HepG2 (cell line): ENCODE measurements at regions not wholly inside any gene's neighbourhood (a gene's known extent, or its start where the extent isn't known, plus 50 kb on each side); places are given as distances from the start of the nearest gene placed in this dataset.

Source experiments
- ATAC-seq: fragments of 200-7000 bp; cut with Tn5 transposase; 3 replicates; pipeline ENCODE4 v1.9.1; 2020; ENCODE audit warnings: mild to moderate bottlenecking, moderate library complexity
- BruUV-seq: library from RNA; stranded (reverse); fragments of 400-500 nt; replicated peaks from 2 replicates; lab custom pipeline; 2021; lab: Mats Ljungman, UMichigan
- CTCF ChIA-PET: fragments of 300-600 bp; formaldehyde crosslinking; extraction: SDS; loops from one replicate; lab custom pipeline; 2021; ENCODE audit warnings: low total read pairs, inconsistent platforms, low intra/inter-chr PET ratio; lab: Yijun Ruan, JAX
- POLR2A ChIA-PET: fragments of 350-600 bp; sonication (Branson Sonifier 250); formaldehyde crosslinking; loops from one replicate; lab custom pipeline; 2020; ENCODE audit warnings: antibody characterized with exemption, inconsistent platforms; lab: Yijun Ruan, JAX
- DNase-seq: peaks from one replicate; pipeline ENCODE4 v3.0.0-alpha.2; 2015; ENCODE audit warnings: low spot score
- FAIRE-seq: peaks from 3 replicates; lab custom pipeline; 2011; peaks lifted over from hg19 to GRCh38; lab: Jason Lieb, UNC
- H2AFZ ChIP-seq: one replicate; pipeline ENCODE4 v1.6.1; 2011; ENCODE audit warnings: low read length, inconsistent platforms
- H3K27ac ChIP-seq: fragments of 300-600 bp; 3 replicates; pipeline ENCODE4 v1.8.0; 2011; ENCODE audit warnings: mixed run types, mild to moderate bottlenecking, mixed read lengths, low read length, inconsistent platforms; ENCODE audit not compliant: insufficient read depth; ENCODE audit errors: extremely low read length
- H3K27me3 ChIP-seq, 2 experiments: fragments of 200-600 bp in 1 of 2; 2 replicates in 1 of 2; 3 replicates in 1 of 2; pipeline versions ENCODE4 v1.6.0 to v1.8.0; 2011; ENCODE audit warnings: low read length in 2 of 2, mild to moderate bottlenecking in 2 of 2, moderate library complexity in 2 of 2, inconsistent platforms in 1 of 2; ENCODE audit not compliant: insufficient read depth in 2 of 2, control insufficient read depth in 1 of 2
- H3K36me3 ChIP-seq, 2 experiments: fragments of 200-600 bp in 1 of 2; replicated peaks in 1 of 2; 2 replicates in 1 of 2; 3 replicates in 1 of 2; pipeline versions ENCODE4 v1.5.1 to v1.8.0; 2011; ENCODE audit warnings: low read length in 2 of 2, inconsistent platforms in 1 of 2; ENCODE audit not compliant: insufficient read depth in 2 of 2, control insufficient read depth in 1 of 2
- H3K4me1 ChIP-seq: 2 replicates; pipeline ENCODE4 v1.5.1; 2012; ENCODE audit warnings: low read length, inconsistent platforms; ENCODE audit not compliant: insufficient read depth
- H3K4me2 ChIP-seq: 2 replicates; pipeline ENCODE4 v1.6.0; 2011; ENCODE audit warnings: low read depth, low read length, inconsistent platforms
- H3K4me3 ChIP-seq, 3 experiments: fragments of 200-600 bp in 1 of 3; sonication (generic), shearing (Covaris generic) in 1 of 3; replicated peaks in 1 of 3; 2 replicates each; pipeline ENCODE4 v1.5.1; 2011 to 2016; ENCODE audit warnings: low read length in 3 of 3, inconsistent platforms in 2 of 3, low read depth in 2 of 3, mild to moderate bottlenecking in 2 of 3, control low read depth in 1 of 3, mixed read lengths in 1 of 3; ENCODE audit not compliant: insufficient read depth in 1 of 3
- H3K79me2 ChIP-seq: one replicate; pipeline ENCODE4 v1.6.1; 2011; ENCODE audit warnings: low read length, inconsistent platforms; ENCODE audit not compliant: insufficient read depth
- H3K9ac ChIP-seq: 2 replicates; pipeline ENCODE4 v1.6.0; 2011; ENCODE audit warnings: mild to moderate bottlenecking, low read depth, low read length, inconsistent platforms; ENCODE audit not compliant: insufficient read depth
- H3K9me3 ChIP-seq: 2 replicates; pipeline ENCODE4 v1.5.1; 2012; ENCODE audit warnings: mild to moderate bottlenecking, low read length
- H4K20me1 ChIP-seq: 2 replicates; pipeline ENCODE4 v1.6.0; 2011; ENCODE audit warnings: inconsistent platforms, mild to moderate bottlenecking, low read length, moderate library complexity; ENCODE audit not compliant: insufficient read depth
- ARID4A ChIP-seq: sonication (generic); formaldehyde crosslinking; IDR thresholded peaks from 2 replicates; pipeline ENCODE4 v1.5.0; 2020; ENCODE audit warnings: mild to moderate bottlenecking, missing genetic modification reagents, borderline replicate concordance
- CENPX ChIP-seq: sonication (generic); formaldehyde crosslinking; IDR thresholded peaks from 2 replicates; pipeline ENCODE4 v1.9.0; 2021; ENCODE audit warnings: mild to moderate bottlenecking, missing genetic modification reagents, moderate library complexity
- NFRKB ChIP-seq: fragments of 450-650 bp; IDR thresholded peaks from 2 replicates; pipeline ENCODE4 v1.6.1; 2017
- PAXIP1 ChIP-seq: sonication (generic); formaldehyde crosslinking; conservative IDR thresholded peaks from 2 replicates; pipeline ENCODE4 v1.4.0; 2020; ENCODE audit warnings: mild to moderate bottlenecking, missing genetic modification reagents, moderate library complexity
- ZFP36L1 ChIP-seq: sonication (generic); formaldehyde crosslinking; IDR thresholded peaks from 2 replicates; pipeline ENCODE4 v1.8.0; 2022; ENCODE audit warnings: mild to moderate bottlenecking, missing genetic modification reagents, moderate library complexity
- ZFY ChIP-seq: sonication (generic); formaldehyde crosslinking; IDR thresholded peaks from 2 replicates; pipeline ENCODE4 v1.4.0; 2020; ENCODE audit warnings: missing genetic modification reagents
- ZNF225 ChIP-seq: sonication (generic); formaldehyde crosslinking; IDR thresholded peaks from 2 replicates; pipeline ENCODE4 v1.4.0; 2020; ENCODE audit warnings: mild to moderate bottlenecking, missing genetic modification reagents
- ZNF362 ChIP-seq: sonication (generic); formaldehyde crosslinking; IDR thresholded peaks from 2 replicates; pipeline ENCODE4 v1.4.0; 2020; ENCODE audit warnings: missing genetic modification reagents, mild to moderate bottlenecking, borderline replicate concordance
- WGBS: methylation state at CpG from one replicate; pipeline ENCODE4 v1.1.6; 2017; ENCODE audit warnings: low lambda C conversion rate; 5-methylcytosine and 5-hydroxymethylcytosine counted together
- in situ Hi-C: cut with HindIII; loops from 2 replicates; pipeline ENCODE4 v1.10.0; 2017; ENCODE audit warnings: low pct_unique_long_range_greater_than_20kb; ENCODE audit not compliant: extremely low pct_ligation_motif_present
- intact Hi-C: fragments of 100-400 bp; cut with micrococcal nuclease; formaldehyde crosslinking; loops from one replicate; pipeline ENCODE4 v1.10.0; 2022; ENCODE audit not compliant: unreplicated experiment
- TF ChIP-seq, protein P1 (sequence below): sonication (generic); formaldehyde crosslinking; conservative IDR thresholded peaks from 2 replicates; pipeline ENCODE4 v1.5.0; 2020; ENCODE audit warnings: missing genetic modification reagents
- TF ChIP-seq, protein P2 (sequence below): sonication (generic); formaldehyde crosslinking; IDR thresholded peaks from 2 replicates; pipeline ENCODE4 v1.4.0; 2020; ENCODE audit warnings: missing genetic modification reagents, borderline replicate concordance

DNA sequence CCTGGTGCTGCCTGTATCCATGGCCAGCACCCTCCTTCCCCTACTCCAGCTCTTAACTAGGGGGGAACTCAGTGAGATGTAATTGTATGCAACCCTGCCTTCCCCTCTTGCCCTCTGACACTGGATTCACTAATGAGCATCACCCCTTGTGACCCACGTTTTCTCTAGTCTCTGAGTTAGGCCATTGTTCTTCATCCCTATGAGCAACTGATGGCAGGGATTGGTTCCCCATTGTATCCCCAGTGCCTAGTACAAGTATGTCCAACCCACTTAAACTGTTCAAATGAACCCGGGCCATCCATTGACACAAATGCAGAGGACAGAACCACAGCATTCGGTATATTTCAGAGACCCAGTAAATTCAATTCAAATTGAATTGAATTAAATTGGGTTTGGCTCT, 77.6 kb upstream of the ASTN2 start:
- intact Hi-C loops, result no loop called here
- Histone ChIP-seq H3K27me3 (no peaks in the 10 kb centered on the region), H3K79me2 (no peaks in the 10 kb centered on the region), H3K9me3 (no peaks in the 10 kb centered on the region), H3K4me2 (peak overlapping the region; percentile 48; the same call in 1 of the 2 replicates), H2AFZ (no peak overlapping the region), H3K4me3 (no peak overlapping the region), H3K9ac (no peak overlapping the region), H3K4me1 (peaks cover 55% of the 10 kb centered on the region), H3K27ac (peak overlapping the region; percentile 45), H3K36me3 (no peaks in the 10 kb centered on the region), H4K20me1 (no peaks in the 10 kb centered on the region)
- ATAC-seq (no peak), FAIRE-seq (no peak), DNase-seq (no peak)
- 65% methylated on average over 3 of the region's 3 CpGs for WGBS
- no TSS peak for BruUV-seq
- in situ Hi-C loops, result no loop called here
- ChIA-PET POLR2A (no interaction called here), CTCF (no interaction called here)
- TF ChIP-seq ARID4A (CRISPR knock-in tag) (no peak), ZNF225 (CRISPR knock-in tag) (no peak), CENPX (CRISPR knock-in tag) (no peak), ZFY (no peak), ZNF362 (CRISPR knock-in tag) (no peak), PAXIP1 (no peak), ZFP36L1 (no peak), NFRKB (no peak)
- TF ChIP-seq, protein P1, sequence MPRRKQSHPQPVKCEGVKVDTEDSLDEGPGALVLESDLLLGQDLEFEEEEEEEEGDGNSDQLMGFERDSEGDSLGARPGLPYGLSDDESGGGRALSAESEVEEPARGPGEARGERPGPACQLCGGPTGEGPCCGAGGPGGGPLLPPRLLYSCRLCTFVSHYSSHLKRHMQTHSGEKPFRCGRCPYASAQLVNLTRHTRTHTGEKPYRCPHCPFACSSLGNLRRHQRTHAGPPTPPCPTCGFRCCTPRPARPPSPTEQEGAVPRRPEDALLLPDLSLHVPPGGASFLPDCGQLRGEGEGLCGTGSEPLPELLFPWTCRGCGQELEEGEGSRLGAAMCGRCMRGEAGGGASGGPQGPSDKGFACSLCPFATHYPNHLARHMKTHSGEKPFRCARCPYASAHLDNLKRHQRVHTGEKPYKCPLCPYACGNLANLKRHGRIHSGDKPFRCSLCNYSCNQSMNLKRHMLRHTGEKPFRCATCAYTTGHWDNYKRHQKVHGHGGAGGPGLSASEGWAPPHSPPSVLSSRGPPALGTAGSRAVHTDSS (CRISPR knock-in tag), result no peak
- TF ChIP-seq, protein P2, sequence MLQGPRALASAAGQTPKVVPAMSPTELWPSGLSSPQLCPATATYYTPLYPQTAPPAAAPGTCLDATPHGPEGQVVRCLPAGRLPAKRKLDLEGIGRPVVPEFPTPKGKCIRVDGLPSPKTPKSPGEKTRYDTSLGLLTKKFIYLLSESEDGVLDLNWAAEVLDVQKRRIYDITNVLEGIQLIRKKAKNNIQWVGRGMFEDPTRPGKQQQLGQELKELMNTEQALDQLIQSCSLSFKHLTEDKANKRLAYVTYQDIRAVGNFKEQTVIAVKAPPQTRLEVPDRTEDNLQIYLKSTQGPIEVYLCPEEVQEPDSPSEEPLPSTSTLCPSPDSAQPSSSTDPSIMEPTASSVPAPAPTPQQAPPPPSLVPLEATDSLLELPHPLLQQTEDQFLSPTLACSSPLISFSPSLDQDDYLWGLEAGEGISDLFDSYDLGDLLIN (CRISPR knock-in tag), result no peak
